GM12873 (cell line): ENCODE measurements at regions not wholly inside any gene's neighbourhood (a gene's known extent, or its start where the extent isn't known, plus 50 kb on each side); places are given as distances from the start of the nearest gene placed in this dataset.

Experiments
- CTCF ChIP-seq: IDR thresholded peaks from 2 replicates; pipeline ENCODE4 v1.5.1; 2012; ENCODE audit warnings: low read depth, mild to moderate bottlenecking, moderate library complexity, low read length, control low read depth; ENCODE audit not compliant: insufficient read depth; ENCODE audit errors: missing control alignments

GRCh38 chr1:185574139-185574875 lies 159.9 kb upstream of the HMCN1 start:
- no peak for TF ChIP-seq CTCF

GRCh38 chr1:185573677-185574076 lies 160.5 kb upstream of the HMCN1 start:
- no peak for TF ChIP-seq CTCF

DNA sequence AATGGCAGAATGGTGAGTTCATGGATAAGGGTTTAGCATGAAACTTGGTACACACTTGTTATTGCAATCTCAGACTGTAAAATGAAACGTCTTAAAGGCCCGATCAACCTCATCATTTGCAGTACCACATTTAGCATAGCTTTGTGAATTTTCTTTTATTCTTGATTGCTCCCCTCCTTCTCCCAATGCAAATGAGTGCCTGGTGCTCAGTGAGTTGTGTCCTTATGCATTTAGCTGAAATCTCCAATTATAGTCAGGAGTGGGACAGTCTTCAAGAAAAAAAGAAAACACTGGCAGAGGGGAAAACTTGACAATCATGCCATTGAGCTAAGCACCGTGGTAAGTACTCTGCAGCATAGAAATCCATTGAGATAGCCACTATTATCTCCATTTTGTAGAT lies 161.0 kb upstream of the HMCN1 start:
- no peak for TF ChIP-seq CTCF

DNA sequence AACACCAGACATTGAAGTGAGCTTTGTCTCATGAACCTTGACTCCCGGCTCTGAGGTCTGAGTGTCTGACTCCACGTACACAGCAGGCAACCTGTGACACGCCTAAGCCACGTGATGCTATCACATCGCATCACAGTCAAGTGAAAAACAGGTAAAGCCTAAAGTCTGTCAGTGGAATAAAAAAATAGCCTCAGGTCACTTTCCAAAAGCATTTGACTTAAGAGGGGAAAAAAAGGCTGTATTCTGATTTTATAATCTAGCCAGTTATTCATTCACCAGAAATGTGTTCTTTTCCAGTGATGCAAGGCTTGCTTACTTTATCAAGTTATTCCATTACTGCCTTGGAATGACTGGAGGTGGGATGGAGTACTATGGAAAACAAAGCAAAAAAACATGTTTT lies 163.2 kb upstream of the HMCN1 start:
- no peak for TF ChIP-seq CTCF

GRCh38 chr1:185568155-185569123 lies 165.8 kb upstream of the HMCN1 start:
- no peak for TF ChIP-seq CTCF

DNA sequence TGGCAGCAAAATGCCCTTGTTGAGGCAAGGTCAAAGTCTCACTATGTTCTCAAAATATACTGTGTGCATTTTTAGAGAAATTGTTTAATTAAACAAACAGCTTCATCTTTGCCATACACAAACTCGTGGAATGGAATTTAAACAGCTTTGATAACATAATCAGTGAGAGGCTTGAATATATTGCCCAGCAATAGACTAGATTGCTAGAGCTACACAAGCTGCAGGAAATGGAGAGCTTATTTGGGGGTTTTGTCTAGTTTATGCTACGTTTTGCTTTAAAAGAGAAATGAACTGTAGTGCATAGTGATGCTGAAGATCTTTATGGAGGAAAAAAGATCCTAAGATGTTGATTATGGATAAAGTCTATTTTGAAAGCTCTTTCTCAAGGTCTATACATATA lies 166.8 kb upstream of the HMCN1 start:
- no peak for TF ChIP-seq CTCF

DNA sequence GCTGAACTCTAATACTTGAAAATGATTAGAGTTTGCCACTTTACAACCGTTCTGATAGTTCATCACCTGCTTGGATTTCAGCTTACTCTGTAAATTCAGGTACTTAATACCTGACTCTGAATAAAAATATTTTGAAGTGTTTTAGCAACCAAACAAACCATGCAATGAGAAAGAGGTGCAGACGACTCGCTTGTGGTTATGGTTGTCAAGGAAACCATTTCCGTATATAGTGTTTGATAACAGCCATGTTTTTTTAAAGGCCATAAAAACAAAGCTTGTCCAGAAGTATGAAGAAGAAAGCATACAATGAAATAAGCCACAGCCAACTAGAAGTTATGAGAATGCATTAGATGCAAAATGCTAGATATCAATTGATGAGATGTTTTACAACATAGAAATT lies 167.2 kb upstream of the HMCN1 start:
- TF ChIP-seq CTCF = no peak
